ENCODE measurements at regions not wholly inside any gene's neighbourhood (a gene's known extent, or its start where the extent isn't known, plus 50 kb on each side); places are given as distances from the start of the nearest gene placed in this dataset.

- no peak for TF ChIP-seq CTCF (IDR thresholded peaks at IDR 0.05)
- TF ChIP-seq POLR2A (IDR thresholded peaks at IDR 0.05): no peak
- no peak for TF ChIP-seq EP300 (IDR thresholded peaks at IDR 0.05)
- TF ChIP-seq POLR2AphosphoS5 (IDR thresholded peaks at IDR 0.05): no peak
Measured at GRCh38 chr10:123527151-123527550, 139.0 kb upstream of the GPR26 start.
